GM19238 (cell line): ENCODE measurements at regions not wholly inside any gene's neighbourhood (a gene's known extent, or its start where the extent isn't known, plus 50 kb on each side); places are given as distances from the start of the nearest gene placed in this dataset.
A peak's percentile ranks its signal among the peaks of the same experiment; 100 is the strongest.

Source experiments
- DNase-seq: peaks from one replicate; pipeline ENCODE4 v3.0.0; 2011; ENCODE audit warnings: low spot score; ENCODE audit not compliant: insufficient read length

- DNase-seq = peak; percentile 58
Measured at GRCh38 chr20:50285376-50286173, 94.9 kb downstream of the CEBPB start.

GRCh38 chr20:50286174-50286511 is 95.5 kb downstream of the CEBPB start:
- DNase-seq = no peak

GRCh38 chr20:50286609-50287008 is 96.0 kb downstream of the CEBPB start:
- peak; percentile 41 for DNase-seq

GRCh38 chr20:50287512-50287911 is 96.9 kb downstream of the CEBPB start:
- DNase-seq = no peak

- DNase-seq = no peak
Measured at GRCh38 chr20:50288128-50288623, 97.5 kb downstream of the CEBPB start.

GRCh38 chr20:50289581-50289980 is 99.0 kb downstream of the CEBPB start:
- no peak for DNase-seq

- DNase-seq = no peak
Measured at GRCh38 chr20:50290112-50290511, 99.5 kb downstream of the CEBPB start.

- no peak for DNase-seq
Measured at GRCh38 chr20:50290808-50291207, 100.2 kb downstream of the CEBPB start.

GRCh38 chr20:50291254-50292078 is 100.8 kb downstream of the CEBPB start:
- no peak for DNase-seq

GRCh38 chr20:50292079-50292590 is 101.5 kb downstream of the CEBPB start:
- DNase-seq = no peak

- no peak for DNase-seq
Measured at GRCh38 chr20:50292591-50293283, 102.1 kb downstream of the CEBPB start.

GRCh38 chr20:50293284-50294139 is 102.9 kb downstream of the CEBPB start:
- DNase-seq = no peak

GRCh38 chr20:50294164-50295088 is 103.8 kb downstream of the CEBPB start:
- no peak for DNase-seq

GRCh38 chr20:50295345-50295744 is 104.7 kb downstream of the CEBPB start:
- no peak for DNase-seq

GRCh38 chr20:50295762-50296449 is 105.3 kb downstream of the CEBPB start:
- DNase-seq = no peak

GRCh38 chr20:50296450-50297375 is 106.1 kb downstream of the CEBPB start:
- no peak for DNase-seq

GRCh38 chr20:50297498-50298376 is 107.1 kb downstream of the CEBPB start:
- no peak for DNase-seq
